OCI-LY1 (cell line): ENCODE measurements at regions not wholly inside any gene's neighbourhood (a gene's known extent, or its start where the extent isn't known, plus 50 kb on each side); places are given as distances from the start of the nearest gene placed in this dataset.

ENCODE experiments used
- H2AFZ ChIP-seq: fragments of 200-600 bp; sonication (generic), shearing (Covaris generic); 2 replicates; pipeline ENCODE4 v1.6.0; 2014; ENCODE audit warnings: antibody characterized with exemption, mild to moderate bottlenecking, low read length
- H3F3A ChIP-seq: fragments of 200-600 bp; sonication (generic), shearing (Covaris generic); 2 replicates; pipeline ENCODE4 v1.6.0; 2014; ENCODE audit warnings: mild to moderate bottlenecking, antibody characterized with exemption, low read length, moderate library complexity; ENCODE audit not compliant: insufficient read depth
- H3K27ac ChIP-seq: fragments of 200-600 bp; sonication (generic); 2 replicates; pipeline ENCODE4 v1.5.1; 2014; ENCODE audit warnings: low read length, mixed run types, mild to moderate bottlenecking, low read depth; ENCODE audit not compliant: poor library complexity, severe bottlenecking
- H3K27me3 ChIP-seq: fragments of 200-600 bp; sonication (generic); 2 replicates; pipeline ENCODE4 v1.6.0; 2014; ENCODE audit warnings: antibody characterized with exemption, mild to moderate bottlenecking, low read length, moderate library complexity; ENCODE audit not compliant: insufficient read depth
- H3K36me3 ChIP-seq: fragments of 200-600 bp; sonication (generic); 2 replicates; pipeline ENCODE4 v1.6.1; 2014; ENCODE audit warnings: mild to moderate bottlenecking, antibody characterized with exemption, low read length, moderate library complexity, mixed read lengths; ENCODE audit not compliant: insufficient read depth
- H3K4me1 ChIP-seq: fragments of 200-600 bp; sonication (generic); 2 replicates; pipeline ENCODE4 v1.5.1; 2014; ENCODE audit warnings: mild to moderate bottlenecking, low read length, moderate library complexity; ENCODE audit not compliant: insufficient read depth, severe bottlenecking
- H3K4me2 ChIP-seq: fragments of 200-600 bp; sonication (generic), shearing (Covaris generic); 2 replicates; pipeline ENCODE4 v1.6.1; 2014; ENCODE audit warnings: low read length
- H3K4me3 ChIP-seq: fragments of 200-600 bp; sonication (generic); 2 replicates; pipeline ENCODE4 v1.5.1; 2014; ENCODE audit warnings: low read length, low read depth, mild to moderate bottlenecking, mixed read lengths; ENCODE audit not compliant: poor library complexity, severe bottlenecking
- H3K79me2 ChIP-seq: fragments of 200-600 bp; shearing (Covaris generic); 2 replicates; pipeline ENCODE4 v1.6.1; 2016; ENCODE audit warnings: mixed run types, low read length, mixed read lengths; ENCODE audit not compliant: insufficient read depth
- H3K9ac ChIP-seq: fragments of 200-600 bp; sonication (generic), shearing (Covaris generic); 2 replicates; pipeline ENCODE4 v1.6.1; 2014; ENCODE audit warnings: mild to moderate bottlenecking, low read length, mixed read lengths
- H3K9me2 ChIP-seq: fragments of 200-600 bp; sonication (generic), shearing (Covaris generic); 2 replicates; pipeline ENCODE4 v1.6.1; 2014; ENCODE audit warnings: low read depth, mild to moderate bottlenecking, low read length, mixed read lengths
- H3K9me3 ChIP-seq: fragments of 200-600 bp; shearing (Covaris generic); 2 replicates; pipeline ENCODE4 v1.6.1; 2014; ENCODE audit warnings: low read length, mixed read lengths
- H4K20me1 ChIP-seq: fragments of 200-600 bp; sonication (generic), shearing (Covaris generic); 2 replicates; pipeline ENCODE4 v1.6.0; 2016; ENCODE audit warnings: mild to moderate bottlenecking, low read length; ENCODE audit not compliant: insufficient read depth
- CTCF ChIP-seq: fragments of 200-600 bp; sonication (generic), shearing (Covaris generic); IDR thresholded peaks from 2 replicates; pipeline ENCODE4 v1.5.1; 2017; ENCODE audit warnings: mild to moderate bottlenecking, antibody characterized with exemption, low read length, moderate library complexity, mixed read lengths
- EZH2 ChIP-seq: fragments of 200-600 bp; sonication (generic), shearing (Covaris generic); IDR thresholded peaks from 2 replicates; pipeline ENCODE4 v1.8.0; 2017; ENCODE audit warnings: borderline replicate concordance, mixed run types, mild to moderate bottlenecking, antibody characterized with exemption, low read length, moderate library complexity, mixed read lengths

- no peak overlapping the region for H3K9ac ChIP-seq
- H4K20me1 ChIP-seq = no peaks in the 10 kb centered on the region
- no peak for TF ChIP-seq CTCF
- TF ChIP-seq EZH2 = no peak
- no peaks in the 10 kb centered on the region for H3K36me3 ChIP-seq
- no peaks in the 10 kb centered on the region for H3F3A ChIP-seq
- H2AFZ ChIP-seq = no peak overlapping the region
- H3K4me3 ChIP-seq = no peak overlapping the region
- no peaks in the 10 kb centered on the region for H3K9me3 ChIP-seq
- no peaks in the 10 kb centered on the region for H3K79me2 ChIP-seq
- H3K27me3 ChIP-seq = no peaks in the 10 kb centered on the region
- no peaks in the 10 kb centered on the region for H3K4me1 ChIP-seq
- no peaks in the 10 kb centered on the region for H3K9me2 ChIP-seq
- no peak overlapping the region for H3K27ac ChIP-seq
- H3K4me2 ChIP-seq = no peak overlapping the region
These were observed 241.9 kb downstream of the UQCRFS1 start for GRCh38 chr19:28971049-28971448.

- Histone ChIP-seq H3K4me3 (no peak overlapping the region), H3F3A (no peaks in the 10 kb centered on the region), H3K9me3 (no peaks in the 10 kb centered on the region), H3K4me1 (no peaks in the 10 kb centered on the region), H3K27ac (no peak overlapping the region), H3K9ac (no peak overlapping the region), H3K36me3 (no peaks in the 10 kb centered on the region), H3K27me3 (no peaks in the 10 kb centered on the region), H3K79me2 (no peaks in the 10 kb centered on the region), H3K4me2 (no peak overlapping the region), H4K20me1 (no peaks in the 10 kb centered on the region), H3K9me2 (no peaks in the 10 kb centered on the region), H2AFZ (no peak overlapping the region)
- TF ChIP-seq CTCF (no peak), EZH2 (no peak)
These were observed 244.2 kb downstream of the UQCRFS1 start for GRCh38 chr19:28968721-28969120.

- Histone ChIP-seq H3K4me3 (no peak overlapping the region), H3K4me1 (no peaks in the 10 kb centered on the region), H3K9me2 (no peaks in the 10 kb centered on the region), H3K79me2 (no peaks in the 10 kb centered on the region; the same call in 1 of the 2 replicates), H3K27ac (no peak overlapping the region), H3K4me2 (no peak overlapping the region), H3F3A (no peaks in the 10 kb centered on the region), H2AFZ (no peak overlapping the region), H3K36me3 (no peaks in the 10 kb centered on the region), H3K9ac (no peak overlapping the region), H3K27me3 (no peaks in the 10 kb centered on the region), H4K20me1 (no peaks in the 10 kb centered on the region), H3K9me3 (no peaks in the 10 kb centered on the region)
- no peak for TF ChIP-seq CTCF
- no peak for TF ChIP-seq EZH2
These were observed 246.1 kb downstream of the UQCRFS1 start for GRCh38 chr19:28966737-28967399.
